NCI-H460 (cell line): ENCODE measurements at regions not wholly inside any gene's neighbourhood (a gene's known extent, or its start where the extent isn't known, plus 50 kb on each side); places are given as distances from the start of the nearest gene placed in this dataset.

ENCODE experiments used
- DNase-seq: peaks from one replicate; pipeline ENCODE4 v3.0.0-alpha.2; 2016; ENCODE audit warnings: low read depth; ENCODE audit errors: extremely low read depth

DNA sequence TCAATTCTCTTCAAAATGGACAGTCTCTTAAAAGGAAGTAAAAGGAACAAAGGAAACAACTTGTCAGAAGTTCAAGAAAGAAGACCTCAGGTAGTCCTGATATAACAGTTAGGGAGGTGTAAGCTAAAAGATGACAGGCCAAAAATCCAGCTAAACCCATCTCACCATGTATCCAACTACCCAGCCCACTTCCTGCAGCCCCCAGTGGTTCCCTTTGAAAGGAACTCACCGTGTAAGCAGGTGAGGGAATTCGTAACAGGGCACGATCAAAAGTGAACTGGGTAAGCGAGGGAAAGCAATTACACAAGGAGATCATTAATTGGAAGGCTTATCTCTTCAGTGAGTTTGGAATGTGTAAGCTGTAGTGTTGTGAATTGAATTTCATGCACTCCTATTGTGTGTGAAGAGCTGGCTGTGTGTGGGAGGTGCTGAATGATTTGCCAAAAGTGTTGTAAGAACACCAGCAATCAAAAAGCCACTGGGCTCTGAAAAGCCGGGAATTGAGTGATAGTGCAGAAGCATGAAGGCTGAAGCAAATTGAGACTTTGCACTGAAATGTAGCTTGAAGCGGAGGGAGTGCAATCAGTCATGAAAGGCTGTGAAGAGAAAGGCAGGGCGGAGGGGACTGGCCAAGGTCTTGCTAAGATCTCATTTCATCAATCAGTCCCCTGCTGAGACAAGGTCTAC lies 914.2 kb upstream of the LCORL start:
- no peak for DNase-seq

DNA sequence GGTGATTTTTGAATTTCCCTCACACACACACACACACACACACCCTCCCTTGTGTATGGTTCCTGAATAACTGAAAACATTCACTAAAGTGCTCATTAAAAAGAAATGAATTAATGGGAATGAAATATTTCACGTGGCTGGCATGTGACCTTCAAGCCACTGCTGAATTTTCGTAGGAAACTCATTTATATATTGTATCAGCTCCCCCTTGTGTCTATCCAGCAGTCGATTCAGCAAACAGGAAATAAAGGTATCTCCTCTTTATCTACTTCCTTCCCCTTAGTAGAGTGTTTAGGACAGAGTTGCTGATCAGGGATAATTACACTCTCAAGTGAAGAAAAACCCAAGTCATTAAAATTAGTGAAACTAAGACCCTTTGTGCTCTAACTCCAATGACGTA lies 912.6 kb upstream of the LCORL start:
- no peak for DNase-seq

DNA sequence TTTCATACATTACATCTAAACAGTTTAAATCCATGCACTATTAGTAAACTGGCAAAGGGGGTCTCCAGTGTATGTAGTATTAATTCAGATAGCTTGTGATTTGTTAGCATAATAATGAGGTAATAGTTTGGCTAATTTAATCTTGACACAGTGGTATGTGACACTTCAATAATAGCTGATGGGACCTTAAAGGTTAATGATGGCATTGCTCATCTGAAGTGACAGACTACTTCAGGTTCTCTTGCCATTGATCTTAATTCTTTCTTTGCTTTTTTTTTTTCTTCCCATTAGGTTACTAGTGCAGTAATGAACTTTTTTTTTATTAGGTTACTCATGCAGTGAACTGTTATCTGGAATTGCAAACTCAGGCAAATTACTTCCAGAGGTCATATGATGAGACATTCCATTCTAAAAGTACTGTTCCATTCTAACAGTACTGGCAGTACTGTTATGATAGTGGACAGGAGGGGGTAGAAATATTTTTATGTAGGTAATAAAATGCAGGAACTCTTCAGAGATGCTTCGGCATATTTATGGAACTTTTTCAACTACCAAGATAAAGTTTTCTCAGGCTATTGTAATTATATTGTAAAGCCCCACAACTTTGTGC lies 911.3 kb upstream of the LCORL start:
- DNase-seq, result no peak

DNA sequence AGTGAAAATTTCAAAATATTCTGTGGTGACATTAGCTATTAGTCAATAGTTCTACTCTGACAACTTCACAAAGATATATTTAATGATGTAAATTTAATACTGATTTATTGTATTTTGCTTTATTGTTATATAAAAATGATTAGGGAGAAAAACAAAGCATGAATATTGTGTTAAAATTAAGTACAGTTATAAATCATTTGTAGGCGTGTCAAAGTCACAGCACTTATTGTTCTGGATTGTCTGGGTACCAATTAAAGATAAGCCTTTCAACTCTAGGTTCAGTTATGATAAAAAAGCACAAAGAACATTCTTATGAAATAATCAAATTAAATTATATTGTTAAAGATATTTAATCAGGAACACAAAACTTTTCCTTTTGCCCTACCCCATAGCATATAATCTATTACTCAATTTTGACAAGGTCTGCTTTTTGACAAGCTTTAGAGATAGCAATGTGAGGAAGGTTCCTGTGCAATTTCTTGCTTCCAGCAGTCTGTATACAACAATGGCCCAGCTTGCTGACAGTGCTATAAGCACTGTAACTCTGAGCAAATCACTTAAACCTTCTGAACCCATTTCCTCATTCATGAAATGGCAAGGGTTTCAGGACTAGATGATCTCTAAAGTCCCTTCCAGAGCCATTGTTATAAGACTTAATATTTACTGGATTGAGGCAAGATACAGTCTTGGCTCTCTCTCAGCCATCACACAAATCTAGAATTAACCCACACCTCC lies 910.3 kb upstream of the LCORL start:
- no peak for DNase-seq

DNA sequence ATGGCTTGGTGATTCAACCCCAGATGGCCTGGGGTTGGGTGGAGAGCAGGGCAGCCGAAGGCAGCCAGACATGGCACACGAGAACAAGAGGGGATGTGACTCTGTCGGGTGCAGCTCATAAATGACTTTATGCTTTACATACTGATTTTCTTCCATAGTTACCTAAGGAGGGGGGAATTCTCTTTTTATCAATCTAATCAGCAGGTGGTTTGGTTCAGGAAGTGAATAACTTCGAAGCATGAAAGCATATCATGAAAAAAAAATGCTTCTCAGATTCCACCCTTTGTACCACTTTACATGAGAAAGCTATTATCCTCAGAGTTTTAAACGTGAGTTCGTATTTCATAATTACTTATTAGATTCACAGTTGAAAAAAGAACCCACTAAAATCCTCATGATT lies 908.9 kb upstream of the LCORL start:
- no peak for DNase-seq

DNA sequence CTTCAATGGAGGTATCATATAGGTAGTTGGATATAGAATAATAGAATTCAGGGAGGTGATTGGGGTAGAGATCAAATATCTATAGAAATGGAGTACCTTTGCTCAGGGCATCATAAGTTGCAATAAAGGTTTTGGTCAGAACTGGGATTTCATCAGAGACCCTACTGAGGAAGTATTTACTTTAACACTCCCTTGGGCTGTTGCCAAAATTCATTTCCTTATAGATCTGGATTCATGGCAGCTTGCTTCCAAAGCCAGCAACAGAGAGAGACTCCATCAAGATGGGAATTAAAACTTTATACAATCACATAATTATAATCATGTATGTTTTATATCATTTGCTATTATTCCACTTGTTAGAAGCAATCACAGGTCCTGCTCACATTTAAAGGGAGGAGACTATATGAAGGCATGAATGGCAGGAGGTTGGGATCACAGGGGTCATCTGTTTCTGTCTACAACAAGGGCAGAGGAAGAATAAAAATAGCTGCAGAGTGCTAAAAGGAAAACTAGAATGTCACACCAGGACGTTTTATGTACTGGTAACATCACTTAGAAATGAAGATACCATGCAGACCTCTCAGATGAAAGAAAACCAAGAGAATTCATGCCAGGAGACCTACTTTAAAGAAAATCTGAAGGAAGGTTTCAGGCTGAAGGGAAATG lies 902.1 kb upstream of the LCORL start:
- DNase-seq, result no peak

DNA sequence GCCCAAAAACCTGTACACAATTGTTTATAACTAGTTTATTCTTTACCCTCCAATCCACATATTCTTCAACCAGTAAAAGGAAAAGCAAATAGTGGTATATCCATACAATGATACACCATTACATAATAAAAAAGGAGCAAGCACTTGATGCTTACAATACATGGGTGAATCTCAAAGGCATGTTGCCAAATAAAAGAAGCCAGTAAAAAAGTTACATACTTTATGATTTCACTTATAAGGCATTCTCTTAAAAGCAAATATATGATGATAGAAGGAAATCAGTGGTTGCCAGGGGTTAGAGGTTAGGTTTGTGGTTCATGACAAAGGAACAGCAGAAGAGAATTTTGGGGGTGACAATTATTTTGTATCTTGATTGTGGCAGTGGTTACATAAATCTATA lies 896.1 kb upstream of the LCORL start:
- no peak for DNase-seq

DNA sequence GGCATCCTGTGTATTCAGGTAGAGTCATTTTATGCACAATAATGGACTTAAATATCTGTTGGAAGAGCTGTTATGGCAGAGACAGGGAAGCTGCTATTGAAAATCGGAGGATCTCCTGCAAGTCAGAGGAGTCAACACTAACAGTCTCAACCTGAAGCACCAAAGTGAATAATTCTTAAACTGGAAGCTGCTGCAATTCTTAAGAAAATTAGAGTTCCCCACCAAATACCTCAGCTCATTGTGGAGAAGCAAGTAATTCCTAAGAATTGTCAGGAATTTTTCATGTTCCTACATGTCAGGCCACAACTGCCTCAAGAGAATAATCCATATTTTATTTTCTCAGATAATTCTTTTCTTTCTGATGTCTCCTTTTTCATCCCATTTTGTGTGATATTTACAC lies 892.6 kb upstream of the LCORL start:
- no peak for DNase-seq

DNA sequence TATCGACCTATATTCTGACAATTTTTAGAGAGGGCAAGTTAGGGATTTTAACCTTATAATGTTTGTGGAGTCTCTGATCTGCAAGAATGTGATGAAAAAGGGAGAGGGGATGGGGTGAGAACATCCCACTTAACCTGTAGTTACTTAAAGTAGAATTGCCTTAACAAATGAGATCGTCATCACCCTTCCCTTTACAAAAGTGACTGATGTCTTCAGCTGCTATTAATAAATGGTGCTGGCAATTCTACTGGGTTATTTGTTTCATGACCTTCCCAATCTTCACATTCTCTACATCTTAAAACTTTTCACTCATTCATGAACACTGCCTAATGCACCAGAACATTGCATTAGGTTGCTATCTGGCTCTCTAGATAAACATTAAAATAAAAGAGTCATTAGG lies 873.4 kb upstream of the LCORL start:
- DNase-seq, result no peak

DNA sequence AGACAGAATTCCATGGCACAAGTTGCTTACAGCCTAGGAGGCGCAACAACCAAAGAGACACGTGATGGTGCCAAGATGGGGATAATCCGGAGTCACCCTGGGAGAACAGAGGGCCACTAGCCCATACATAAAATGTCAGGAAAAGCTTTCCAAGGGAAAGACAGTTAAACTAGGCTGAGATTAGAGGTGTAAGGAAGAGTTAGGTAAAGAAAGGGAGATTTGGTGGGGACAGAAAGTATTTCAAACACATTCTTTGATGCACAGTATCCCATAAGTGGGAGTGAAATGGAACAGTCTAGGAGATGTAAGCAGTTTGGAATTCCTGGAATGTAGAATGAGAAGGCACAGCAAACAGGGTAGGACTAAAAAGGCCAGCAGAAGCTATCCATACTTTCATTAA lies 860.9 kb upstream of the LCORL start:
- DNase-seq, result peak; percentile 16

DNA sequence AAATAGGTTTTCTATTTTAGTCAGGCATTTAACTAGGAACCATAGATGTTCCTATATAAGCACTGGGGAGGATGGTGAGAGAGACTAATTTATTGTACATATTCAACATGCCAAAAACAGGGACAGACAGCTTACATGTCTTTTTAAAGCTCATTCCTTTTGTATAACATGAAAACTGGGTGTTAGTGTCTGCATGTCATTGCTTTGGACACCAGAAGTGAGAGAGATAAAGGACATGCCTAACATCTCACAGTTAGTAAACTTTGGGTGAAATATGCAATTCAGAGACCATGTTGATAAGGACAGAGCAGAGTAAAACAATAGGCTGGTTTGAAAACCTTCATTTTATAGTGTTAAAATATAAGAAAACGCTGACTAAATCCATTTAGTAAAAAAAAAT lies 860.0 kb upstream of the LCORL start:
- DNase-seq, result no peak

DNA sequence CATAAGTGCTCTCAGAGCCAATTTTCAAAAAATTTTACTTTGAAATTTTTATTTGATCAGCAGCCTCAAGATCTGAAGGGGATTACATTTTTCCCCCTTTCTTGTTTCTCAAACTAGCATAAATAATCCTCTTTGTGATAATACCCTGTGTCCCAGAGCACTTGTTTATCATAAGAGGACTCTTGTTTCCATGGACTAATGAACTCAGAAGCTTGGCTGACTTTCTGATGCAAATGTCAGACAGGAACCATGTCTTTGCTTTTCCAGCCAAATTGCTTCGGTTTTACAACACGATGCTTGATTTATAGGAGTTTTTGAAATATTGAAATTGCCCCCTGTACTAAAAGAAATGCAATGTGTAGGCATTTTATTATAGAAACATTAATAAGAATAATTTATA lies 859.3 kb upstream of the LCORL start:
- DNase-seq, result no peak

DNA sequence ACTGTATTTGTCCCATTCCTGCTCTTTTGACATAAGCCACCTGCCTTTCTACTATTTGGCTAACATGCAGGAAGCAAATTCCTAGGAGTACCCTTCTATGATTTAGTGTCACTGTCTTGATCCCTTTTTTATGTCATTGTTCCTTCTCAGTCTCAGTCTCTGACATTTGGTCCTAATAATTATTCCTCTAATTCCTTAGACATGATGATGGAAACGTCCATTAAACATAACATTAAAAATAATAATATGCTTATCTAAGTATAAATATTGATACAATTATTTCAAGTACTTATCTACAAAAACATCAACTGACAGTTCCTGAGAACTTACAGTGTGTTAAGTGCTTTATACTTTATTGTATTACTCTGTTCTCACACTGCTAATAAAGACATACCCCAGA lies 857.0 kb upstream of the LCORL start:
- DNase-seq, result no peak

DNA sequence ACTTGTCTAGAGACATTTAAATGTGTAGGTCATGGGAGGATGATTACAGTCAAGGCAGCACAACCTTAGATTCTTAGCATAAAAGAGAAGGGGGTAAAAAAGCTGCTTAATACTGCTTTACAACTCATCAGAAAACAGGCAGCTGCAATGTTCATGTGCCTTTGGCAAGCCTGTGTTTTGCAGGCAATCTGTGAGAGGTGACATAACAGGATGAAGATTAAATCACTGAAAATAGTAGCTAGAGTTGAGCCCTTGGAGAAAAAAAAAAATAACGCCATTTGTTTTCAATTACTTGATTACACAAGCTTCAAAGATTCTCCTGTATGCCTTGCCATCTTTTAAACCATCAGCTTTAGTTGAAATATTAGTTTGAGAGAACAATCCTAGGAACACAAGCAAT lies 847.6 kb upstream of the LCORL start:
- no peak for DNase-seq

DNA sequence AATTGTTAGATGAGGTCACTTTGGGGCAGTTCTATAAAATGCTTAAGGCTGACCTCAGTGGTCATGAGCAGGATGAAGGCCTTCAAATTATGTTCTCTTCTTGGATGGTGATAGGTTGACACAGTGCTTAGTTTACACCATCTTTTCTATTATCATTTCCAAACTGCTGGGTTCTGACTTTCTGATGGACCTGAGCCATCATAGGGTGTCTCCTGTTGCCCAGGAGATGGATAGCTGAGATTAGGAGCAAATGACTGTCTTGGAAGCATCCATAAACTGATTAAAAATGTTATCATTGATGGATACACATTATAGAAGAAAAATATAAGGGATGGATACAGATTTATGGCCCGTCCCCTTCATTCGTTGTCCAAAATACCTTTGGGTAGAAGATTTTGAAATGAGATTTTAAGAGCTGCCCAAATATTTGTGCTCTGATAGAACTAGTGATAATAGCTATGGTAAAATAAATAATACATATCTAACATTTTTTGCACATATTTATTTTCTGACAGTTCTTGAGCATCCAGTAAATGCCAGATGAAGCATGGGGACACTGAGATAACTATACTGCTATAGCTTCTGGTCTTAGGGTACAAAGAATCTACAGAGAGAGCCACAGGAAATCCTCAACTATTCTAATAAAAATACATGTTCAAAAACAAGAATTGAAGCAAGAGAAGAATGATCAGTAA lies 839.4 kb upstream of the LCORL start:
- DNase-seq, result no peak

DNA sequence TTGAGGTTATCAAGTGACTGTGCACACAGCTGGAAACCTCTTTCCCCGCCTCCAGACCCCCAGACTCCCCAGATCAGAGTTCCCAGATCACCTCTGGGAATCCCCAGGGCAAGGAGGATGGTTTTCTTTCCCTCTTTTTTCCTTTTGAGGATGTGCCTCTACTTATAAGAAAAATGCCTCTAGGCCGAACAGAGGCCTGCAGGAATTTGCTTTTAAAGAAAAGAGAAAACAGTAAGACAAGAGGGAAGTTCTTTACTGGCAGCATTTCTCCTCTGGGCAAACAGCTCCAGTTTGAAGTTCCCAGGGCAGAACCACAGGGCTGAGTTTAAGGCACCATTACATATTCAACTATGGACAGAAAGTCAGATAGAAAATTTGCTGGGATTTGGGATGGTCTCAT lies 837.9 kb upstream of the LCORL start:
- no peak for DNase-seq

DNA sequence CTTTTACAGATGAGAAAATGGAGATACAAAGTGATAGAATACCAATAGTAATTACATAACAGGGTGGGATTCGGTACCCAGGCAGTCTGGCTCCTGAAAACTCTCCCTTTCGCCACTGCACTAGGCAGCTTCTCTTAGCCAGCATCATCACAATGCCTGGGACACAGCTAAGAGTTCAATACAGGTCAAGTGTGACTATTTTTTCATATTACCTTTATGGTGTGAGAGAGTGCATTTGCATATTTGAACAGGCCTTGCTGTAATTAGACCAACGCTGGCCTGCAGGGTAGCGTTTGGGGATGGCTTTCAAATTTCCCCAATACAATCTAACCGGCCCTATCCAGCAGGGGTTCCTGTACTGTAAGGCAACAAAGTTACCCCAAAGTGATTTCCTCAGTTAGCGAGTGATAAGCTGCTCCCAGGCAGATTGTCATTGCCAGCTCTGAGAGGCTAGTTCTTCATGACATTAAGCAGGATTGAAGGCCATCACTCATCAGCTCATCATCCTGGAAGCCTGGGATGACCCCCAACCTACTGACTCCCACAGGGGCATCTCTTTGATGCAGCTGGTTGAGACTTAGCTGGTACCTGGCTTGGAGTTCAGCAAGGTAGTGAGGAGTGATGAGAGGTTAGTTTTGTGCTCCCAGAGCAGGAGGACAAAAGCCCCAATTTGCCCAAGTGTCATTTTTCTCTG lies 836.8 kb upstream of the LCORL start:
- DNase-seq, result no peak

DNA sequence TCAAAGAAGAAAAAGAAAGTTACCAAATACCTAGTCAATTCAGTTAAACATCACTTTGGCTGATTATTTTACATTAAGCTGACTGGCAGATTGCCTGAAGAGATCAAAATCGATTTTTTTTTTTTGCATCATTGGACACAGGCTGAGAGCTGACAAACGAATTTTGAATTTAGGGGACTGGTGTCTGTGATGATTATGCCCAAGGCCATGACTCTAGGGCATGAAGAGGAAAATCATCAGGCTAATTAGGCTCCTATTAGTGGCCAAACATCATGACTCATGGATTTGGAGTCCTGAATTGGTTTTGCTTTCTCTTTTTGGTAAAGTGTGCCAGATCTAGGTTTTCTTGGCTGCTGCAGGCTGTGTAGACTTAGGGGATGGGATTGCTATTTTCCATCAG lies 829.3 kb upstream of the LCORL start:
- no peak for DNase-seq

DNA sequence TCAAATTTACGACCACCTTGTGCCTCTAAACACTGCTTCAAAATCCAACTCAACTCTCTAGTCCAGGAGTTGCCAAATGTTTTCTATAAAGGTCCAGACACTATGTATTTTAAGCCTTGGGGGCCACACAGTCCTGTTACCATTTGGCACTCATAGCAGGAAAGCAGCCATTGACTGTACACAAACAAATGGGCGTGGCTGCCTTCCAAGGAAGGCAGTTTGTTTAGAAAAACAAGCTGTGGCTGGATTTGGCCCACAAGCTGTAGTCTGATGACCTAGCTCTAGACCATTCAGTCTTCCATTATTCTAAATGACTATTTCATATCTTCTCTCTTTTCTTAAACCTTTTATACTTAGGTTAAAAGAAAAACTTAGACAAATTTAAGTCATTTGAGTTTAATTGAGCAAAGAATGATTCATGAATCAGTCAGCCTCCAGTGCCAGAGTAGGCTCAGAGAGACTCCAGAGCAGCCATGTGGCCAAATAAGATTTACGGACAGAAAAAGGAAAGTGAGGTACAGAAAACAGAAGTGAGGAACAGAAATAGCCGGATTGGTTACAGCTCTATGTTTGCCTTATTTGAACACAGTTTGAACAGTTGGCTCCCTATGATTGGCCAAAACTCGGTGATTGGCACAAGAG lies 825.8 kb upstream of the LCORL start:
- DNase-seq, result no peak

DNA sequence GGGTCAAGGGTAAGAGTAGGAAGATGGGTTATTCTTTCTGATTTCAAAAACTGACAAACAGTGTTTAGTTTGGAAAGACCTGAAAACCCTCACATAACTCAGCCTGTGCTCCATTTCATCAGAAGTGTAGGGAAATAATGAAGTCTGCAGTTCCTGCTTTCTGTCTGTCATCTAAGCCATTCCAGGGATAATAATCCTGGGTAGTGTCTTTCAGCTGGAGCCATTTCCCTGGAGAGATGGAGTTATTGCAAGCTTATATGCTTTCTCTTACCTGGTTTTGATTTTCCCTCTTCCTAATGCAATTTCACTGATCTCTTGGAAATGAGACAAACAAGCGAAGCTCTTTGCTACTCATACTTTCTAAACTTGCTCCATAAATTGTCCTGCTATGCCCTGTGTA lies 824.8 kb upstream of the LCORL start:
- DNase-seq, result no peak
